KOPT-K1 (cell line): ENCODE measurements at regions not wholly inside any gene's neighbourhood (a gene's known extent, or its start where the extent isn't known, plus 50 kb on each side); places are given as distances from the start of the nearest gene placed in this dataset.

Experiments used
- H3K27ac ChIP-seq: fragments of 200-600 bp; sonication (generic); 2 replicates; pipeline ENCODE4 v1.5.1; 2016; ENCODE audit warnings: antibody characterized with exemption, mild to moderate bottlenecking, low read depth, low read length; ENCODE audit not compliant: poor library complexity, severe bottlenecking
- H3K36me3 ChIP-seq: fragments of 200-600 bp; sonication (generic); 2 replicates; pipeline ENCODE4 v1.5.1; 2017; ENCODE audit warnings: antibody characterized with exemption, mild to moderate bottlenecking, low read length, moderate library complexity; ENCODE audit not compliant: insufficient read depth
- H3K9me3 ChIP-seq: fragments of 200-600 bp; sonication (generic); 2 replicates; pipeline ENCODE4 v1.5.1; 2017; ENCODE audit warnings: antibody characterized with exemption, low read length, mild to moderate bottlenecking; ENCODE audit not compliant: insufficient read depth, poor library complexity, severe bottlenecking

- no peaks in the 10 kb centered on the region for H3K9me3 ChIP-seq
- no peak overlapping the region for H3K27ac ChIP-seq
- H3K36me3 ChIP-seq, result no peaks in the 10 kb centered on the region
Observed at GRCh38 chr2:64325477-64325851, 128.5 kb upstream of the LGALSL start.

GRCh38 chr2:64325852-64326577 is 127.9 kb upstream of the LGALSL start:
- Histone ChIP-seq H3K27ac (no peak overlapping the region), H3K36me3 (no peaks in the 10 kb centered on the region), H3K9me3 (no peaks in the 10 kb centered on the region)

- no peaks in the 10 kb centered on the region for H3K36me3 ChIP-seq
- H3K27ac ChIP-seq, result no peak overlapping the region
- H3K9me3 ChIP-seq, result no peaks in the 10 kb centered on the region
Observed at GRCh38 chr2:64326578-64327050, 127.3 kb upstream of the LGALSL start.

GRCh38 chr2:64327129-64327509 is 126.8 kb upstream of the LGALSL start:
- H3K36me3 ChIP-seq, result no peaks in the 10 kb centered on the region
- no peaks in the 10 kb centered on the region for H3K9me3 ChIP-seq
- H3K27ac ChIP-seq, result no peak overlapping the region

- Histone ChIP-seq H3K27ac (no peak overlapping the region), H3K36me3 (no peaks in the 10 kb centered on the region), H3K9me3 (no peaks in the 10 kb centered on the region)
Observed at GRCh38 chr2:64327510-64328414, 126.2 kb upstream of the LGALSL start.

GRCh38 chr2:64328415-64328722 is 125.6 kb upstream of the LGALSL start:
- Histone ChIP-seq H3K36me3 (no peaks in the 10 kb centered on the region), H3K27ac (no peak overlapping the region), H3K9me3 (no peaks in the 10 kb centered on the region)

- no peak overlapping the region for H3K27ac ChIP-seq
- H3K9me3 ChIP-seq, result no peaks in the 10 kb centered on the region
- no peaks in the 10 kb centered on the region for H3K36me3 ChIP-seq
Observed at GRCh38 chr2:64328756-64329155, 125.2 kb upstream of the LGALSL start.

GRCh38 chr2:64329848-64330247 is 124.1 kb upstream of the LGALSL start:
- Histone ChIP-seq H3K9me3 (no peaks in the 10 kb centered on the region), H3K27ac (no peak overlapping the region), H3K36me3 (no peaks in the 10 kb centered on the region)

GRCh38 chr2:64330281-64331113 is 123.5 kb upstream of the LGALSL start:
- Histone ChIP-seq H3K27ac (no peak overlapping the region), H3K9me3 (no peaks in the 10 kb centered on the region), H3K36me3 (no peaks in the 10 kb centered on the region)

GRCh38 chr2:64331114-64331645 is 122.8 kb upstream of the LGALSL start:
- no peak overlapping the region for H3K27ac ChIP-seq
- H3K36me3 ChIP-seq, result no peaks in the 10 kb centered on the region
- H3K9me3 ChIP-seq, result no peaks in the 10 kb centered on the region

GRCh38 chr2:64331849-64332699 is 121.9 kb upstream of the LGALSL start:
- Histone ChIP-seq H3K9me3 (no peaks in the 10 kb centered on the region), H3K27ac (no peak overlapping the region), H3K36me3 (no peaks in the 10 kb centered on the region)

GRCh38 chr2:64336171-64336570 is 117.8 kb upstream of the LGALSL start:
- H3K9me3 ChIP-seq, result no peaks in the 10 kb centered on the region
- H3K27ac ChIP-seq, result no peak overlapping the region
- no peaks in the 10 kb centered on the region for H3K36me3 ChIP-seq

GRCh38 chr2:64337314-64337713 is 116.6 kb upstream of the LGALSL start:
- no peak overlapping the region for H3K27ac ChIP-seq

GRCh38 chr2:64338108-64338507 is 115.9 kb upstream of the LGALSL start:
- Histone ChIP-seq H3K36me3 (no peaks in the 10 kb centered on the region), H3K27ac (no peak overlapping the region), H3K9me3 (no peaks in the 10 kb centered on the region)

More at GRCh38 chr2:64337314-64337713, 116.6 kb upstream of the LGALSL start:
- H3K36me3 ChIP-seq, result no peaks in the 10 kb centered on the region
- no peaks in the 10 kb centered on the region for H3K9me3 ChIP-seq
